H1 (cell line): ENCODE measurements at regions not wholly inside any gene's neighbourhood (a gene's known extent, or its start where the extent isn't known, plus 50 kb on each side); places are given as distances from the start of the nearest gene placed in this dataset.
A peak's percentile ranks its signal among the peaks of the same experiment; 100 is the strongest.

ENCODE experiments used
- CTCF ChIA-PET: fragments of 300-600 bp; sonication (Branson Sonifier 250); formaldehyde crosslinking; loops from one replicate; lab custom pipeline; 2021; ENCODE audit not compliant: partially characterized antibody; lab: Charles Lee
- POLR2A ChIA-PET: fragments of 300-600 bp; sonication (Branson Sonifier 250); formaldehyde crosslinking; loops from one replicate; lab custom pipeline; 2021; ENCODE audit warnings: inconsistent platforms; ENCODE audit not compliant: partially characterized antibody; lab: Charles Lee
- DNase-seq, 2 experiments: peaks; one replicate each; pipeline versions ENCODE4 v3.0.0 to v3.0.0-alpha.2; 2010 to 2022; ENCODE audit warnings: low spot score in 2 of 2, low read depth in 1 of 2, mixed read lengths in 1 of 2
- FAIRE-seq: peaks from 2 replicates; lab custom pipeline; 2011; peaks lifted over from hg19 to GRCh38; lab: Jason Lieb, UNC
- H2AFZ ChIP-seq: 2 replicates; pipeline ENCODE4 v1.8.1; 2012; ENCODE audit warnings: low read length, inconsistent platforms
- H2AK5ac ChIP-seq: 2 replicates; pipeline ENCODE4 v1.6.1; 2013; ENCODE audit warnings: low read depth, low read length
- H2BK120ac ChIP-seq: replicated peaks from 2 replicates; pipeline ENCODE3; 2013; ENCODE audit warnings: low read depth, low read length, inconsistent platforms
- H2BK12ac ChIP-seq: 2 replicates; pipeline ENCODE4 v1.6.1; 2013; ENCODE audit warnings: low read depth, low read length
- H2BK15ac ChIP-seq: 2 replicates; pipeline ENCODE4 v1.6.1; 2013; ENCODE audit warnings: low read length
- H2BK20ac ChIP-seq: 2 replicates; pipeline ENCODE4 v1.6.1; 2013; ENCODE audit warnings: low read length
- H2BK5ac ChIP-seq: 2 replicates; pipeline ENCODE4 v1.6.1; 2013; ENCODE audit warnings: low read depth, low read length
- H3K14ac ChIP-seq: 2 replicates; pipeline ENCODE4 v1.6.1; 2013; ENCODE audit warnings: inconsistent platforms; ENCODE audit not compliant: insufficient read length
- H3K18ac ChIP-seq: 2 replicates; pipeline ENCODE4 v1.6.1; 2013; ENCODE audit warnings: low read length; ENCODE audit errors: extremely low read depth
- H3K23ac ChIP-seq: 2 replicates; pipeline ENCODE4 v1.6.1; 2013; ENCODE audit warnings: inconsistent platforms; ENCODE audit not compliant: insufficient read length
- H3K23me2 ChIP-seq: 2 replicates; pipeline ENCODE4 v1.6.1; 2013; ENCODE audit warnings: low read depth, low read length
- H3K27ac ChIP-seq: 2 replicates; pipeline ENCODE4 v1.6.1; 2011; ENCODE audit warnings: low read depth, low read length, inconsistent platforms
- H3K27me3 ChIP-seq, 4 experiments: replicated peaks in 1 of 4; 1 replicate in 1 of 4; 2 replicates in 3 of 4; pipeline versions ENCODE4 v1.6.1 to v1.8.1; 2011 to 2013; ENCODE audit warnings: low read length in 3 of 4, mild to moderate bottlenecking in 3 of 4, inconsistent platforms in 2 of 4, mixed read lengths in 2 of 4, moderate library complexity in 1 of 4; ENCODE audit not compliant: control insufficient read depth in 3 of 4, insufficient read depth in 3 of 4; ENCODE audit errors: extremely low read depth in 1 of 4
- H3K36me3 ChIP-seq, 4 experiments: 2 replicates each; pipeline versions ENCODE4 v1.6.1 to v1.8.1; 2011 to 2013; ENCODE audit warnings: mild to moderate bottlenecking in 4 of 4, low read length in 3 of 4, moderate library complexity in 2 of 4, control low read depth in 1 of 4, inconsistent platforms in 1 of 4; ENCODE audit not compliant: insufficient read depth in 4 of 4, control insufficient read depth in 2 of 4
- H3K4ac ChIP-seq: replicated peaks from 2 replicates; pipeline ENCODE3; 2013; ENCODE audit warnings: low read length, low read depth, mixed read lengths, inconsistent platforms; ENCODE audit not compliant: insufficient read length
- H3K4me1 ChIP-seq, 4 experiments: replicated peaks in 1 of 4; 1 replicate in 1 of 4; 2 replicates in 3 of 4; pipeline versions ENCODE4 v1.6.1 to v1.8.1; 2011 to 2013; ENCODE audit warnings: low read length in 3 of 4, inconsistent platforms in 2 of 4, mixed read lengths in 1 of 4; ENCODE audit not compliant: insufficient read depth in 4 of 4, control insufficient read depth in 3 of 4
- H3K4me2 ChIP-seq, 2 experiments: 2 replicates each; pipeline versions ENCODE4 v1.6.1 to v1.8.1; 2011 to 2013; ENCODE audit warnings: low read depth in 2 of 2, low read length in 2 of 2, control low read depth in 1 of 2, inconsistent platforms in 1 of 2, mild to moderate bottlenecking in 1 of 2; ENCODE audit not compliant: insufficient read depth in 1 of 2
- H3K4me3 ChIP-seq, 4 experiments: fragments of 200-600, 300-600 bp in 1 of 4; sonication (generic), shearing (Covaris generic), sonication (Bioruptor Twin) in 1 of 4; 2 replicates each; pipeline versions ENCODE4 v1.5.1 to v1.8.1; 2011 to 2016; ENCODE audit warnings: low read length in 4 of 4, low read depth in 3 of 4, control low read depth in 2 of 4, inconsistent platforms in 2 of 4, mild to moderate bottlenecking in 2 of 4, mixed read lengths in 1 of 4, moderate library complexity in 1 of 4; ENCODE audit not compliant: insufficient read depth in 2 of 4; ENCODE audit errors: extremely low read depth in 1 of 4
- H3K56ac ChIP-seq: replicated peaks from 2 replicates; pipeline ENCODE3; 2013; ENCODE audit warnings: low read depth, mild to moderate bottlenecking, mixed read lengths, low read length, inconsistent platforms; ENCODE audit not compliant: insufficient read length
- H3K79me1 ChIP-seq: 2 replicates; pipeline ENCODE4 v1.6.1; 2013; ENCODE audit warnings: low read depth, low read length, control low read depth
- H3K79me2 ChIP-seq, 2 experiments: 2 replicates each; pipeline versions ENCODE4 v1.6.1 to v1.8.1; 2012 to 2013; ENCODE audit warnings: low read length in 2 of 2, mild to moderate bottlenecking in 2 of 2, inconsistent platforms in 1 of 2; ENCODE audit not compliant: insufficient read depth in 2 of 2, control insufficient read depth in 1 of 2
- H3K9ac ChIP-seq, 4 experiments: replicated peaks in 1 of 4; 1 replicate in 1 of 4; 2 replicates in 3 of 4; pipeline versions ENCODE4 v1.6.1 to v1.8.1; 2011 to 2013; ENCODE audit warnings: low read depth in 3 of 4, low read length in 3 of 4, control low read depth in 2 of 4, mild to moderate bottlenecking in 2 of 4, moderate library complexity in 2 of 4, inconsistent platforms in 1 of 4; ENCODE audit errors: extremely low read depth in 1 of 4
- H3K9me3 ChIP-seq, 2 experiments: 2 replicates each; pipeline versions ENCODE4 v1.6.1 to v1.8.1; 2012 to 2013; ENCODE audit warnings: mild to moderate bottlenecking in 2 of 2, moderate library complexity in 2 of 2, control low read depth in 1 of 2, inconsistent platforms in 1 of 2, low read depth in 1 of 2, low read length in 1 of 2, mixed read lengths in 1 of 2; ENCODE audit not compliant: insufficient read depth in 2 of 2
- H4K20me1 ChIP-seq, 2 experiments: replicated peaks in 1 of 2; 2 replicates each; pipeline versions ENCODE3 to v1.8.1; 2011 to 2013; ENCODE audit warnings: inconsistent platforms in 2 of 2, low read length in 2 of 2, mild to moderate bottlenecking in 1 of 2; ENCODE audit not compliant: insufficient read depth in 2 of 2, control insufficient read depth in 1 of 2
- H4K5ac ChIP-seq: 2 replicates; pipeline ENCODE4 v1.6.1; 2013; ENCODE audit warnings: low read length, low read depth, mixed read lengths, inconsistent platforms; ENCODE audit not compliant: insufficient read length
- H4K8ac ChIP-seq: 2 replicates; pipeline ENCODE4 v1.8.0; 2013; ENCODE audit warnings: mild to moderate bottlenecking, moderate library complexity, low read length, inconsistent platforms; ENCODE audit not compliant: insufficient read depth; ENCODE audit errors: extremely low read depth
- H4K91ac ChIP-seq: replicated peaks from 2 replicates; pipeline ENCODE3; 2013; ENCODE audit warnings: low read length, mixed read lengths, inconsistent platforms; ENCODE audit not compliant: insufficient read length
- ATF2 ChIP-seq: IDR thresholded peaks from 2 replicates; pipeline ENCODE4 v1.6.1; 2012; ENCODE audit warnings: low read length, inconsistent platforms
- BCL11A ChIP-seq, 2 experiments: IDR thresholded peaks; one replicate each; pipeline ENCODE4 v1.6.1; 2011; ENCODE audit warnings: low read depth in 2 of 2, low read length in 2 of 2, mild to moderate bottlenecking in 2 of 2
- CHD1 ChIP-seq: IDR thresholded peaks from 2 replicates; pipeline ENCODE4 v1.6.1; 2012; ENCODE audit warnings: low read depth, low read length, improper control_type of control experiment
- CREB1 ChIP-seq: IDR thresholded peaks from 2 replicates; pipeline ENCODE4 v1.6.1; 2012; ENCODE audit warnings: inconsistent platforms
- GTF2F1 ChIP-seq: IDR thresholded peaks from 2 replicates; pipeline ENCODE4 v1.6.1; 2012; ENCODE audit warnings: low read depth, low read length, improper control_type of control experiment, borderline replicate concordance
- HDAC2 ChIP-seq, 2 experiments: fragments of 300-600 bp in 1 of 2; sonication (generic) in 1 of 2; IDR thresholded peaks; 2 replicates each; pipeline ENCODE4 v1.6.1; 2011 to 2012; ENCODE audit warnings: low read depth in 2 of 2, low read length in 2 of 2, mild to moderate bottlenecking in 2 of 2, moderate library complexity in 2 of 2, borderline replicate concordance in 1 of 2, inconsistent platforms in 1 of 2
- JUN ChIP-seq: IDR thresholded peaks from 2 replicates; pipeline ENCODE4 v1.6.1; 2011; ENCODE audit warnings: low read depth, mild to moderate bottlenecking, improper control_type of control experiment, low read length
- POU5F1 ChIP-seq: IDR thresholded peaks from 2 replicates; pipeline ENCODE4 v1.6.1; 2011; ENCODE audit warnings: low read depth, mild to moderate bottlenecking, low read length, moderate library complexity
- RBBP5 ChIP-seq: IDR thresholded peaks from 2 replicates; pipeline ENCODE4 v1.7.1; 2012; ENCODE audit warnings: low read depth, mild to moderate bottlenecking, inconsistent platforms, low read length, moderate library complexity, borderline replicate concordance
- SP1 ChIP-seq: IDR thresholded peaks from 2 replicates; pipeline ENCODE4 v1.6.1; 2011; ENCODE audit warnings: low read depth, low read length
- TAF1 ChIP-seq: IDR thresholded peaks from 2 replicates; pipeline ENCODE4 v1.6.1; 2011; ENCODE audit warnings: mild to moderate bottlenecking, low read depth, low read length
- WGBS, 2 experiments: shearing (Covaris generic) in 1 of 2; methylation state at CpG; one replicate each; pipeline versions ENCODE4 v1.1.6 to v1.1.7; 2013 to 2015; ENCODE audit warnings: low lambda C conversion rate in 2 of 2, mixed read lengths in 2 of 2, inconsistent platforms in 1 of 2, low coverage in 1 of 2, missing lambda C conversion rate in 1 of 2; ENCODE audit not compliant: insufficient replicate concordance in 2 of 2, insufficient coverage in 1 of 2, insufficient read length in 1 of 2; ENCODE audit errors: extremely low coverage in 1 of 2, missing lambda C conversion rate in 1 of 2; 5-methylcytosine and 5-hydroxymethylcytosine counted together

GRCh38 chr1:234898455-234899033 is 230.1 kb downstream of the TOMM20 start:
- H3K23ac ChIP-seq, result no peak overlapping the region
- H3K4ac ChIP-seq, result no peak overlapping the region
- H2AK5ac ChIP-seq, result no peak overlapping the region
- 0 out of 2 replicates have a peak overlapping the region, but pooled peaks have one; percentile 20 for H3K18ac ChIP-seq
- H3K23me2 ChIP-seq, result no peaks in the 10 kb centered on the region; the same call in 1 of the 2 replicates
- H3K4me3 ChIP-seq, result no peak overlapping the region
- no peak overlapping the region for H4K5ac ChIP-seq
- no peak overlapping the region for H3K56ac ChIP-seq
- DNase-seq (no peak), FAIRE-seq (no peak)
- 88% methylated on average over 9 of the region's 9 CpGs; no CpG with 5 or more reads in 1 of the 2 experiments for WGBS, 2 experiments
- H3K79me2 ChIP-seq, result no peaks in the 10 kb centered on the region
- no peak overlapping the region for H3K9ac ChIP-seq
- no peaks in the 10 kb centered on the region for H3K79me1 ChIP-seq
- no peak overlapping the region for H2BK120ac ChIP-seq
- no peaks in the 10 kb centered on the region for H4K20me1 ChIP-seq
- 0 out of 2 replicates have a peak overlapping the region, but pooled peaks have one; percentile 24 for H2BK15ac ChIP-seq
- CTCF ChIA-PET, result interaction anchor here (1.4 to 2.0 kb wide), 2 partner anchors 12 to 195 kb away, joined by 4 read pairs; no protein-coding TSS in a partner anchor
- peak overlapping the region; percentile 35; the same call in 1 of the 2 replicates for H2AFZ ChIP-seq
- H3K27me3 ChIP-seq, result peaks cover 0 to 4% (median 0%) of the 10 kb centered on the region in 4 experiments; a peak in 2 of 7 replicates
- no peaks in the 10 kb centered on the region for H3K9me3 ChIP-seq
- no peak overlapping the region for H2BK5ac ChIP-seq
- H3K36me3 ChIP-seq, result no peaks in the 10 kb centered on the region
- H2BK20ac ChIP-seq, result no peak overlapping the region; the same call in 1 of the 2 replicates
- H4K91ac ChIP-seq, result no peak overlapping the region
- no peak overlapping the region for H3K27ac ChIP-seq
- POLR2A ChIA-PET, result no interaction called here
- no peak overlapping the region for H4K8ac ChIP-seq
- no peak overlapping the region for H3K4me2 ChIP-seq
- peak overlapping the region; percentile 69; the same call in 1 of the 2 replicates for H2BK12ac ChIP-seq
- TF ChIP-seq HDAC2 (IDR thresholded peaks at IDR 0.05; ENCODE audit: borderline replicate concordance in 1 of 2, low read depth in 2 of 2, low read length in 2 of 2), result no peak
- TF ChIP-seq TAF1, result no peak
- no peak for TF ChIP-seq RBBP5
- no peak for TF ChIP-seq CREB1
- no peak for TF ChIP-seq POU5F1
- TF ChIP-seq CHD1, result no peak
- TF ChIP-seq BCL11A (IDR thresholded peaks at IDR 0.05; ENCODE audit: low read depth in 2 of 2, low read length in 2 of 2), result no peak
- TF ChIP-seq SP1, result no peak
- TF ChIP-seq JUN, result no peak
- no peak for TF ChIP-seq GTF2F1
- TF ChIP-seq ATF2, result no peak
- TF ChIP-seq, all 59 proteins: peak for 0
- H3K4me1 ChIP-seq, result peaks cover 0 to 8% (median 2%) of the 10 kb centered on the region in 4 experiments; a peak in 3 of 7 replicates
- no peak overlapping the region for H3K14ac ChIP-seq
